Aorta (tissue), 5 donors: ENCODE measurements at regions not wholly inside any gene's neighbourhood (a gene's known extent, or its start where the extent isn't known, plus 50 kb on each side); places are given as distances from the start of the nearest gene placed in this dataset.

Source experiments
- ATAC-seq: fragments of 200-7000 bp; cut with Tn5 transposase; one replicate; pipeline ENCODE4 v1.9.1; 2022; ENCODE audit warnings: moderate library complexity; ENCODE audit not compliant: low FRiP score
- DNase-seq, 2 donors: peaks; one replicate each; pipeline ENCODE4 v3.0.0-alpha.2; 2020
- H3K27ac ChIP-seq, 2 donors: one replicate each; pipeline ENCODE4 v1.5.1; 2013; ENCODE audit warnings: low read length in 2 of 2, mild to moderate bottlenecking in 2 of 2, moderate library complexity in 2 of 2, control low read depth in 1 of 2, inconsistent platforms in 1 of 2, low read depth in 1 of 2
- H3K27me3 ChIP-seq, 2 donors: one replicate each; pipeline ENCODE4 v1.6.1; 2013; ENCODE audit warnings: control low read depth in 1 of 2, low read length in 1 of 2, mild to moderate bottlenecking in 1 of 2, moderate library complexity in 1 of 2; ENCODE audit not compliant: insufficient read depth in 2 of 2, control insufficient read depth in 1 of 2
- H3K36me3 ChIP-seq, 2 donors: one replicate each; pipeline ENCODE4 v1.6.1; 2013; ENCODE audit warnings: control low read depth in 1 of 2, low read length in 1 of 2, mild to moderate bottlenecking in 1 of 2; ENCODE audit not compliant: insufficient read depth in 2 of 2, control insufficient read depth in 1 of 2
- H3K4me1 ChIP-seq, 2 donors: one replicate each; pipeline ENCODE4 v1.6.1; 2013; ENCODE audit warnings: low read length in 2 of 2, control low read depth in 1 of 2, mild to moderate bottlenecking in 1 of 2, moderate library complexity in 1 of 2; ENCODE audit not compliant: insufficient read depth in 2 of 2, control insufficient read depth in 1 of 2
- H3K4me3 ChIP-seq, 2 donors: one replicate each; pipeline ENCODE4 v1.5.1; 2013; ENCODE audit warnings: low read length in 2 of 2, control low read depth in 1 of 2, mild to moderate bottlenecking in 1 of 2
- H3K9me3 ChIP-seq: one replicate; pipeline ENCODE4 v1.6.1; 2013; ENCODE audit warnings: mild to moderate bottlenecking, low read length; ENCODE audit not compliant: control insufficient read depth
- WGBS, 2 donors: extraction: QIAGEN DNeasy Blood & Tissue Kit; methylation state at CpG; one replicate each; pipeline ENCODE4 v1.1.7; 2013; 5-methylcytosine and 5-hydroxymethylcytosine counted together
- intact Hi-C, 2 donors: fragments of 100-400 bp; cut with DNase I; formaldehyde crosslinking; loops; one replicate each; pipeline versions ENCODE4 v1.14.2 to v1.15.0; 2022
- donor health status: healthy with polysubstance abuse.
- donor health status: Bipolar disorder and iron deficiency.
- donor health status: DM: no; HTN: no; CAD: no.
- donor health status: DM: no; HTN: no; CAD: no.
- donor health status: DM: yes; HTN: yes; CAD: no.

- no peaks in the 10 kb centered on the region for H3K36me3 ChIP-seq
- no peaks in the 10 kb centered on the region for H3K27me3 ChIP-seq
- H3K4me1 ChIP-seq = no peaks in the 10 kb centered on the region
- intact Hi-C loops = no loop called here
- no peak overlapping the region for H3K4me3 ChIP-seq
- ATAC-seq = no peak
- 90 to 94% methylated on average over 3 of the region's 3 CpGs for WGBS, 2 donors
- no peak overlapping the region for H3K27ac ChIP-seq
- no peak for DNase-seq
- H3K9me3 ChIP-seq = no peaks in the 10 kb centered on the region
Measured at GRCh38 chr2:221211653-221212052, 360.5 kb downstream of the EPHA4 start.

- intact Hi-C loops = no loop called here
- WGBS, 2 donors = 89 to 97% methylated on average over 2 of the region's 2 CpGs
- H3K27me3 ChIP-seq = no peaks in the 10 kb centered on the region
- ATAC-seq (no peak), DNase-seq (no peak)
- H3K27ac ChIP-seq = no peak overlapping the region
- H3K9me3 ChIP-seq = no peaks in the 10 kb centered on the region
- H3K4me1 ChIP-seq = no peaks in the 10 kb centered on the region
- no peak overlapping the region for H3K4me3 ChIP-seq
- no peaks in the 10 kb centered on the region for H3K36me3 ChIP-seq
Measured at GRCh38 chr2:221212105-221212504, 360.0 kb downstream of the EPHA4 start.

- intact Hi-C loops = no loop called here
- WGBS, 2 donors = 96 to 98% methylated on average over 1 of the region's 1 CpG
- Histone ChIP-seq H3K9me3 (no peaks in the 10 kb centered on the region), H3K27me3 (no peaks in the 10 kb centered on the region), H3K36me3 (no peaks in the 10 kb centered on the region), H3K4me3 (no peak overlapping the region), H3K4me1 (no peaks in the 10 kb centered on the region), H3K27ac (no peak overlapping the region)
- DNase-seq = no peak
- no peak for ATAC-seq
Measured at GRCh38 chr2:221215487-221215886, 356.6 kb downstream of the EPHA4 start.

DNA sequence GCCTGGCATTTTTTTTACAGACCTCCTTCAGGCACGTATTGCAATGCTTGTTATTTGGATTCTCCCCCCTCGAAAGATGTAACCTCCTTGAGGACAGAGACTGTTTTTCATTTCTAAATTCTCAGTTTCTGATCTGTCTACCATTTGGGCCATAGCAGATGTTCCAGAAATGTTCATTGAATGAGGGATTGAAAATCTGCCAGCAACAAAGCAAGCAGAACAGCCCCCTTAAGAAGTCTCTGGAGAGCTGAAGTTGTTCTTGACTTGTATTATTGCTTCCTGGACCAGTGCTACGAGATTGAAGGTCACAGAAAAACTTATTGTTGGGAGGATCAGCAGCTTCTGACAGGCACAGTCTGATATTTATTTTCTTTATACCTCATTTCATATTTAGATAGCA, 355.5 kb downstream of the EPHA4 start:
- Histone ChIP-seq H3K27ac (no peak overlapping the region), H3K36me3 (no peaks in the 10 kb centered on the region), H3K27me3 (no peaks in the 10 kb centered on the region), H3K4me3 (no peak overlapping the region), H3K4me1 (peaks cover 0 to 2% of the 10 kb centered on the region in 2 donors), H3K9me3 (no peaks in the 10 kb centered on the region)
- WGBS, 2 donors = 65 to 66% methylated on average over 3 of the region's 3 CpGs
- DNase-seq = no peak
- ATAC-seq = no peak
- intact Hi-C loops = no loop called here

DNA sequence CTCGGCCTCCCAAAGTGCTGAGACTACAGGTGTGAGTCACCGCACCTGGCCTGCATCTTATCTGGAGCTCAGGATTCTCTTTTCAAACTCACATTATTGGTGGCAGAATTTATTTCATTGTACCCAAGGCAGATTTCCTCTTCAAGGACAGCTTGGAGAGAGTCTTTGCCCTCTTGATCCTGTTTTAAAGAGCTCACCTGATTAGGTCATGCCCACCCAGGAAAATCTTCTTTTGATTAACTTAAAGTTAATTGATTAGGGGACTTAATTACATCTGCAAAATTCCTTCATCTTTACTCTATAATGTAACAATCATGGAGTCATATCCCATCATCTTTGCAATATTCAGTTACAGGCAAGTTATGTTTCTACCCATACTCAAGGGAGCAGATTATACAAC, 346.4 kb downstream of the EPHA4 start:
- Histone ChIP-seq H3K9me3 (no peaks in the 10 kb centered on the region), H3K4me1 (peaks cover 2 to 3% of the 10 kb centered on the region in 2 donors), H3K36me3 (no peaks in the 10 kb centered on the region), H3K27ac (no peak overlapping the region), H3K4me3 (no peak overlapping the region), H3K27me3 (no peaks in the 10 kb centered on the region)
- intact Hi-C loops = loop anchor here (10.0 kb wide), 2 partner anchors 121 to 349 kb away; partner anchors contain the start of gene EPHA4 (in 2 of the 2)
- ATAC-seq (no peak), DNase-seq (no peak)
- 91 to 92% methylated on average over 2 of the region's 2 CpGs for WGBS, 2 donors

DNA sequence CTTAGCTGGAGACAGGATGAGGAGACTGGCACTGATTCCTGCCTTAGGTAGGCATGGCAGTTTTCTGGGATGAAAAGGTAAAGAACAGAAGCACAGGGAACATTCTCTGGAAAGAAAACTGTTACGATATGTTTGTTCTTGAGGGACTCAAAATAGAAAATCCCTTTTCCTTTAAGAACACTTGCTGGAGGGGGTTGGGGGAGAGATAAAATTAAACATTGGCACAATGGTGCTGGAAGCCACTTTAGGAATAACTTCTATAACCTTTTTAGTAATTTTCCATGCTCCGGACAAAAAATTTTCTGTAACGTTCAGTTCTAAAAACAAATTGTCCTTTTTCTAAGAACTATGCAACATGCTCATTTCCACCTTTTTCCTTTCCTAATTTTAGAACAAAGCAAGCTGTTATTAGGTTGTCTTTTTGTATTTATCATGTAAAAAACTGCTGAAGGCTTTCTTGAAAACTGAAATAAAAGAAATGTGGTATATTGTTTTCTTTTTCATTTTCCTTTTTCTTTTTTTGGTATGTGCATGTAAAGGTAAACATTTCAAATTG, 343.8 kb downstream of the EPHA4 start:
- ATAC-seq = peak; percentile 76
- intact Hi-C loops = loop anchor here (10.0 kb wide), 2 partner anchors 123 to 347 kb away; partner anchors contain the start of gene EPHA4 (in 2 of the 2)
- DNase-seq = no peak
- Histone ChIP-seq H3K4me3 (no peak overlapping the region), H3K36me3 (no peaks in the 10 kb centered on the region), H3K27ac (peak overlapping the region in 1 of 2 donors; percentile 12), H3K9me3 (no peaks in the 10 kb centered on the region), H3K4me1 (peaks cover 0 to 6% of the 10 kb centered on the region in 2 donors), H3K27me3 (no peaks in the 10 kb centered on the region)
- WGBS, 2 donors = 4 to 5% methylated on average over 3 of the region's 3 CpGs

DNA sequence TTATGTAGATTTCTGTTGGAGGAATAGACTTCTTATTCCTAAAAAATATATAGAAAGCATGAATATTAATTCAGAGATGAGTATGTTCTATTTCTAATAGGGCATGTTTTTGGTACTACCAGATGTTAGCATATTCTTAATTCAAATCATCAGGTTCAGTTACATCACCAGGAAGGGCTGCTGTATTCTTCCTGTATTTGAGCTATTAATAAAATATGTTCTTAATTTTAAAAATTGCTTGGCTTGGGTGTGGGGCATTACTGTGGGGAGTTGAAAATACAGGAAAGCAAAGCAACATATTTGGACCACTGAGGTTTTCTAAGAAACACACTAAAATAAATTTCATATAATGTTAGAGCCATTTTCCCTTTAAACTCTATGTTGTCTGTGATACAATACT, 343.0 kb downstream of the EPHA4 start:
- intact Hi-C loops = loop anchor here (10.0 kb wide), 2 partner anchors 124 to 346 kb away; partner anchors contain the start of gene EPHA4 (in 2 of the 2)
- peaks cover 0 to 6% of the 10 kb centered on the region in 2 donors for H3K4me1 ChIP-seq
- H3K9me3 ChIP-seq = no peaks in the 10 kb centered on the region
- ATAC-seq (no peak), DNase-seq (no peak)
- no peak overlapping the region for H3K4me3 ChIP-seq
- peak overlapping the region in 1 of 2 donors; percentile 57 for H3K27ac ChIP-seq
- H3K27me3 ChIP-seq = no peaks in the 10 kb centered on the region
- no peaks in the 10 kb centered on the region for H3K36me3 ChIP-seq

GRCh38 chr2:221231511-221231910, 340.6 kb downstream of the EPHA4 start:
- WGBS, 2 donors = 73 to 76% methylated on average over 3 of the region's 3 CpGs
- Histone ChIP-seq H3K27ac (peak overlapping the region in 1 of 2 donors; percentile 76), H3K9me3 (no peaks in the 10 kb centered on the region), H3K4me3 (no peak overlapping the region), H3K36me3 (no peaks in the 10 kb centered on the region), H3K4me1 (peaks cover 0 to 6% of the 10 kb centered on the region in 2 donors), H3K27me3 (no peaks in the 10 kb centered on the region)
- intact Hi-C loops = no loop called here
- DNase-seq = no peak
- no peak for ATAC-seq

DNA sequence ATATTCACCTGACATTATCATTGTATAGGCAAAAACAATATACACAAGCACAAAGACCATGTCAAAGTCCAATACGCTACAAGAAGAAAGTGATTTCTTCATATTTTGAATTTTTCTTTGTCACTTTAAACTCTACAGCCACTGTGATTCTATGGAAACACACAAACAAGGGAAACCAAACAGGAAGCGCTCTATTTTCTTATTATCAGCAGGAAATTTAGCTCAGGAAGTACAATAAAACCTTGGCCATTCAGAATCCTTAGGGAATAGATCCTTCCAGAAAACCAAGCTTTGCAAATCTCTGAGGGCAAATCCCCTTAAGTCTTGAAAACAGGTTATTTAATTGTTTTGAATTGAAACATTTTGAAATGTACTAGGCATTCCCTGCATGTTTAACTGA, 336.2 kb downstream of the EPHA4 start:
- no peaks in the 10 kb centered on the region for H3K9me3 ChIP-seq
- no peak overlapping the region for H3K27ac ChIP-seq
- DNase-seq (no peak), ATAC-seq (no peak)
- WGBS, 2 donors = 48 to 58% methylated on average over 2 of the region's 2 CpGs
- H3K36me3 ChIP-seq = no peaks in the 10 kb centered on the region
- peaks cover 0 to 2% of the 10 kb centered on the region in 2 donors for H3K4me1 ChIP-seq
- no peaks in the 10 kb centered on the region for H3K27me3 ChIP-seq
- intact Hi-C loops = no loop called here
- H3K4me3 ChIP-seq = no peak overlapping the region
